ENCODE measurements at regions not wholly inside any gene's neighbourhood (a gene's known extent, or its start where the extent isn't known, plus 50 kb on each side); places are given as distances from the start of the nearest gene placed in this dataset.

DNA sequence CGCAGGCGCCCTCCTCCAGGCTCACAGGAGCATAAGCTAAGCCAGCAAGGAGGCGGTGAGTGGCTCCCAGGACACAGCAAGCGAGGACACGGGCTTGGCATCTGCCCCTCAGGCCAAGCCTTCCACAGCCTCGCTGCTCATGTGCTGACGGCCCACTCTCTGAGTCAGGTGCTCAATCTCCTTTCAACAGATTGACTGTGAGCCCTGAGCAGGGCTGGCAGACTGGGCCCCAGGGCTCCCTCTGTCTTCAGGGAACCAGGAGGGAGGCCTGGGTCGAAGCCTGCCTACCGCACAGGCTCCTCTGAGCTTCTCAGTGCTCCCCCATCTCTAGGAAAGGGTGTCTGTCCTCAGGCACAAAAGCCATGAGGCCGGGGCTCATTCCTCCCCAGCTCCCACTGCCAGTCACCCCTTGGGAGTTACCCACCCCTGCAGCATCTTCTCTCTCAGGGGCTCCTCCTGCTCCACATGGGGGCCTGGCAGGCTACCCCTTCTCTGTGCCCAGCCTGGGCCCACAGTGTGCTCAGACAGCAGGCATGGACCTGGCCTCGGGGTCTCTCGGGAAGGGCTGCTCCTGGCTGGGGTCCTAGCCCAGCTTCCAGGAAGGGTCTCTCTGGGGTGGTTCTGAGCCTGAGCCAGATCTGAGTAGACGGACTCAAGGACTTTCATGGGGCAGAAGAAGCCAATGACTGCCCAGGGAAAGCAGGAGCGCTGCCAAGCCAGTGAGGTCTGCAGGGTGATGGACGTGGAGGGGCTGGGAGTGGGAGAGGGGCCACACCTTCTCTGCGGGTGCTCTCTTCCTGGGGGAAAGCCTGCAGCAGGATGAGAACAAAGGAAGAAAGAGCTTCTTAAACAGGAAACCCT, 138.0 kb upstream of the GPC1 start:
- TF ChIP-seq, protein P1, sequence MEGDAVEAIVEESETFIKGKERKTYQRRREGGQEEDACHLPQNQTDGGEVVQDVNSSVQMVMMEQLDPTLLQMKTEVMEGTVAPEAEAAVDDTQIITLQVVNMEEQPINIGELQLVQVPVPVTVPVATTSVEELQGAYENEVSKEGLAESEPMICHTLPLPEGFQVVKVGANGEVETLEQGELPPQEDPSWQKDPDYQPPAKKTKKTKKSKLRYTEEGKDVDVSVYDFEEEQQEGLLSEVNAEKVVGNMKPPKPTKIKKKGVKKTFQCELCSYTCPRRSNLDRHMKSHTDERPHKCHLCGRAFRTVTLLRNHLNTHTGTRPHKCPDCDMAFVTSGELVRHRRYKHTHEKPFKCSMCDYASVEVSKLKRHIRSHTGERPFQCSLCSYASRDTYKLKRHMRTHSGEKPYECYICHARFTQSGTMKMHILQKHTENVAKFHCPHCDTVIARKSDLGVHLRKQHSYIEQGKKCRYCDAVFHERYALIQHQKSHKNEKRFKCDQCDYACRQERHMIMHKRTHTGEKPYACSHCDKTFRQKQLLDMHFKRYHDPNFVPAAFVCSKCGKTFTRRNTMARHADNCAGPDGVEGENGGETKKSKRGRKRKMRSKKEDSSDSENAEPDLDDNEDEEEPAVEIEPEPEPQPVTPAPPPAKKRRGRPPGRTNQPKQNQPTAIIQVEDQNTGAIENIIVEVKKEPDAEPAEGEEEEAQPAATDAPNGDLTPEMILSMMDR (conservative IDR thresholded peaks at IDR 0.05; ENCODE audit: low read depth, low read length), result no peak
- TF ChIP-seq EZH2phosphoT487 (IDR thresholded peaks at IDR 0.05; ENCODE audit: borderline replicate concordance, low read length), result no peak
